HG02973 (cell line): ENCODE measurements at regions not wholly inside any gene's neighbourhood (a gene's known extent, or its start where the extent isn't known, plus 50 kb on each side); places are given as distances from the start of the nearest gene placed in this dataset.

Source experiments
- ATAC-seq: cut with Tn5 transposase; IDR thresholded peaks from one replicate; pipeline ENCODE4 v1.9.1; 2021; ENCODE audit warnings: moderate library complexity; ENCODE audit not compliant: unreplicated experiment

- no peak for ATAC-seq
Observed at GRCh38 chr12:98372340-98373024, 142.9 kb upstream of the TMPO start.

GRCh38 chr12:98373025-98373554, 142.3 kb upstream of the TMPO start:
- no peak for ATAC-seq

- no peak for ATAC-seq
Observed at GRCh38 chr12:98374007-98374406, 141.4 kb upstream of the TMPO start.

GRCh38 chr12:98379106-98379505, 136.3 kb upstream of the TMPO start:
- no peak for ATAC-seq

GRCh38 chr12:98385641-98386040, 129.7 kb upstream of the TMPO start:
- no peak for ATAC-seq

GRCh38 chr12:98387444-98387843, 127.9 kb upstream of the TMPO start:
- ATAC-seq = no peak

GRCh38 chr12:98388126-98388525, 127.3 kb upstream of the TMPO start:
- ATAC-seq = no peak

- ATAC-seq = no peak
Observed at GRCh38 chr12:98389593-98389992, 125.8 kb upstream of the TMPO start.

- ATAC-seq = peak; percentile 93
Observed at GRCh38 chr12:98397323-98398105, 117.9 kb upstream of the TMPO start.

- peak; percentile 31 for ATAC-seq
Observed at GRCh38 chr12:98399532-98399931, 115.9 kb upstream of the TMPO start.

- ATAC-seq = no peak
Observed at GRCh38 chr12:98401427-98401826, 114.0 kb upstream of the TMPO start.

- no peak for ATAC-seq
Observed at GRCh38 chr12:98402091-98402490, 113.3 kb upstream of the TMPO start.

- ATAC-seq = no peak
Observed at GRCh38 chr12:98402671-98403070, 112.7 kb upstream of the TMPO start.

- no peak for ATAC-seq
Observed at GRCh38 chr12:98403385-98403784, 112.0 kb upstream of the TMPO start.

GRCh38 chr12:98403936-98404335, 111.5 kb upstream of the TMPO start:
- no peak for ATAC-seq

GRCh38 chr12:98405805-98406366, 109.5 kb upstream of the TMPO start:
- no peak for ATAC-seq

GRCh38 chr12:98406378-98406777, 109.0 kb upstream of the TMPO start:
- no peak for ATAC-seq

GRCh38 chr12:98408681-98409080, 106.7 kb upstream of the TMPO start:
- ATAC-seq = no peak

GRCh38 chr12:98409548-98409947, 105.8 kb upstream of the TMPO start:
- ATAC-seq = no peak

- no peak for ATAC-seq
Observed at GRCh38 chr12:98410356-98410755, 105.0 kb upstream of the TMPO start.

GRCh38 chr12:98416845-98417244, 98.5 kb upstream of the TMPO start:
- no peak for ATAC-seq

GRCh38 chr12:98417266-98417665, 98.1 kb upstream of the TMPO start:
- ATAC-seq = no peak
